DOHH2 (cell line): ENCODE measurements at regions not wholly inside any gene's neighbourhood (a gene's known extent, or its start where the extent isn't known, plus 50 kb on each side); places are given as distances from the start of the nearest gene placed in this dataset.

Experiments used
- H3F3A ChIP-seq: fragments of 200-600 bp; sonication (generic), shearing (Covaris generic); 2 replicates; pipeline ENCODE4 v1.6.0; 2016; ENCODE audit warnings: antibody characterized with exemption, mild to moderate bottlenecking; ENCODE audit not compliant: control insufficient read depth, insufficient read depth
- H3K27ac ChIP-seq: fragments of 200-600 bp; sonication (generic); 2 replicates; pipeline ENCODE4 v1.5.1; 2014; ENCODE audit warnings: low read depth, mild to moderate bottlenecking, low read length, moderate library complexity
- H3K27me3 ChIP-seq: fragments of 200-600 bp; sonication (generic); 2 replicates; pipeline ENCODE4 v1.6.1; 2014; ENCODE audit warnings: mild to moderate bottlenecking, low read length, mixed read lengths; ENCODE audit not compliant: control insufficient read depth
- H3K36me3 ChIP-seq: fragments of 200-600 bp; sonication (generic); 2 replicates; pipeline ENCODE4 v1.6.1; 2014; ENCODE audit warnings: mild to moderate bottlenecking, low read length, moderate library complexity, mixed read lengths; ENCODE audit not compliant: control insufficient read depth
- H3K4me1 ChIP-seq: fragments of 200-600 bp; sonication (generic); 2 replicates; pipeline ENCODE4 v1.6.1; 2014; ENCODE audit warnings: mild to moderate bottlenecking, low read length, mixed read lengths; ENCODE audit not compliant: control insufficient read depth
- H3K4me2 ChIP-seq: fragments of 200-600 bp; sonication (generic); 2 replicates; pipeline ENCODE4 v1.6.0; 2014; ENCODE audit warnings: mild to moderate bottlenecking, low read length, moderate library complexity
- H3K4me3 ChIP-seq: fragments of 200-600 bp; sonication (generic); 2 replicates; pipeline ENCODE4 v1.5.1; 2014; ENCODE audit warnings: mild to moderate bottlenecking, low read length, mixed read lengths
- H3K79me2 ChIP-seq: fragments of 200-600 bp; sonication (generic); 2 replicates; pipeline ENCODE4 v1.6.1; 2014; ENCODE audit warnings: mild to moderate bottlenecking, low read length, mixed read lengths; ENCODE audit not compliant: control insufficient read depth
- H3K9me2 ChIP-seq: fragments of 200-600 bp; sonication (generic); replicated peaks from 2 replicates; pipeline ENCODE4 v1.6.1; 2014; ENCODE audit warnings: mild to moderate bottlenecking, low read length, mixed read lengths; ENCODE audit not compliant: control insufficient read depth
- H3K9me3 ChIP-seq: fragments of 200-600 bp; sonication (generic); 2 replicates; pipeline ENCODE4 v1.6.1; 2014; ENCODE audit warnings: antibody characterized with exemption, low read length, mixed read lengths; ENCODE audit not compliant: control insufficient read depth, insufficient read depth
- H4K20me1 ChIP-seq: fragments of 200-600 bp; sonication (generic); 2 replicates; pipeline ENCODE4 v1.6.0; 2014; ENCODE audit warnings: low read depth, mild to moderate bottlenecking, antibody characterized with exemption, low read length, moderate library complexity; ENCODE audit not compliant: control insufficient read depth, insufficient read depth
- EZH2phosphoT487 ChIP-seq: fragments of 200-600 bp; sonication (generic); IDR thresholded peaks from 2 replicates; pipeline ENCODE4 v1.6.1; 2017; ENCODE audit warnings: borderline replicate concordance, mild to moderate bottlenecking, antibody characterized with exemption, low read length, moderate library complexity, mixed read lengths
- TF ChIP-seq, protein P1 (sequence below): fragments of 200-600 bp; sonication (generic); IDR thresholded peaks from one replicate; pipeline ENCODE4 v1.5.1; 2014; ENCODE audit warnings: antibody characterized with exemption, mild to moderate bottlenecking, low read depth, low read length; ENCODE audit not compliant: poor library complexity, severe bottlenecking

- no peaks in the 10 kb centered on the region for H3K36me3 ChIP-seq
- no peak for TF ChIP-seq EZH2phosphoT487
- TF ChIP-seq, protein P1, sequence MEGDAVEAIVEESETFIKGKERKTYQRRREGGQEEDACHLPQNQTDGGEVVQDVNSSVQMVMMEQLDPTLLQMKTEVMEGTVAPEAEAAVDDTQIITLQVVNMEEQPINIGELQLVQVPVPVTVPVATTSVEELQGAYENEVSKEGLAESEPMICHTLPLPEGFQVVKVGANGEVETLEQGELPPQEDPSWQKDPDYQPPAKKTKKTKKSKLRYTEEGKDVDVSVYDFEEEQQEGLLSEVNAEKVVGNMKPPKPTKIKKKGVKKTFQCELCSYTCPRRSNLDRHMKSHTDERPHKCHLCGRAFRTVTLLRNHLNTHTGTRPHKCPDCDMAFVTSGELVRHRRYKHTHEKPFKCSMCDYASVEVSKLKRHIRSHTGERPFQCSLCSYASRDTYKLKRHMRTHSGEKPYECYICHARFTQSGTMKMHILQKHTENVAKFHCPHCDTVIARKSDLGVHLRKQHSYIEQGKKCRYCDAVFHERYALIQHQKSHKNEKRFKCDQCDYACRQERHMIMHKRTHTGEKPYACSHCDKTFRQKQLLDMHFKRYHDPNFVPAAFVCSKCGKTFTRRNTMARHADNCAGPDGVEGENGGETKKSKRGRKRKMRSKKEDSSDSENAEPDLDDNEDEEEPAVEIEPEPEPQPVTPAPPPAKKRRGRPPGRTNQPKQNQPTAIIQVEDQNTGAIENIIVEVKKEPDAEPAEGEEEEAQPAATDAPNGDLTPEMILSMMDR, result no peak
Measured at GRCh38 chr6:168892031-168892430, 361.6 kb downstream of the THBS2 start.

DNA sequence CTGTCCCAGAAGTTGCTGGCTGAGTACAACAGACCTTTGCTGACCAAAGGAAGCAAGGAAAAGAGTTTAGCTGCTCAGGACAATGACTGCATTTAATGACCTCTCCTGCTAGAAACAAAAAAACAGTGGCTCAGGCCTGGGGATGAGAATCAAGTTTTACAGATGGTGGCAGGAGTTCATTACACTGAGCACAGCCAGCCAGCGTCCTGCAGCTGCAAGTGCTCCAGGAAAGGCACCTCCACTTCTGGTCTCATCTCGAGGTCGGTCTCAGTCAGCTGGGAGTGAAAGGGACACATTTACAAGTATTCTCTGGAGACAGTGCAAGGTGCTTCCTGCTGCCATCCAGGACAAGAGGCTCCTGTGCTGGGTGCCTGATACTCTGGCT lies 362.7 kb downstream of the THBS2 start:
- no peaks in the 10 kb centered on the region for H3K9me2 ChIP-seq
- H3K4me3 ChIP-seq, result no peak overlapping the region
- H3K79me2 ChIP-seq, result no peaks in the 10 kb centered on the region
- TF ChIP-seq, protein P1, result no peak
- no peak for TF ChIP-seq EZH2phosphoT487
- H3K27me3 ChIP-seq, result no peaks in the 10 kb centered on the region
- H3K4me2 ChIP-seq, result no peak overlapping the region
- peaks cover 4% of the 10 kb centered on the region for H3K4me1 ChIP-seq
- H3K9me3 ChIP-seq, result no peaks in the 10 kb centered on the region
- no peaks in the 10 kb centered on the region for H3F3A ChIP-seq
- H3K27ac ChIP-seq, result no peak overlapping the region
- no peaks in the 10 kb centered on the region for H4K20me1 ChIP-seq
- H3K36me3 ChIP-seq, result no peaks in the 10 kb centered on the region

More at GRCh38 chr6:168892031-168892430, 361.6 kb downstream of the THBS2 start:
- Histone ChIP-seq H3K9me3 (no peaks in the 10 kb centered on the region), H4K20me1 (no peaks in the 10 kb centered on the region), H3K27me3 (no peaks in the 10 kb centered on the region), H3K4me1 (peaks cover 4% of the 10 kb centered on the region), H3K4me3 (no peak overlapping the region), H3F3A (no peaks in the 10 kb centered on the region), H3K4me2 (no peak overlapping the region), H3K27ac (no peak overlapping the region), H3K79me2 (no peaks in the 10 kb centered on the region), H3K9me2 (no peaks in the 10 kb centered on the region)

- Histone ChIP-seq H3K9me2 (no peaks in the 10 kb centered on the region), H3K27me3 (no peaks in the 10 kb centered on the region), H4K20me1 (no peaks in the 10 kb centered on the region), H3K79me2 (no peaks in the 10 kb centered on the region), H3K27ac (no peak overlapping the region), H3K4me2 (no peak overlapping the region), H3K36me3 (no peaks in the 10 kb centered on the region), H3F3A (no peaks in the 10 kb centered on the region), H3K9me3 (no peaks in the 10 kb centered on the region), H3K4me1 (peaks cover 4% of the 10 kb centered on the region), H3K4me3 (no peak overlapping the region)
- no peak for TF ChIP-seq EZH2phosphoT487
- TF ChIP-seq, protein P1, result no peak
Measured at GRCh38 chr6:168890306-168890980, 363.2 kb downstream of the THBS2 start.
